ENCODE measurements at regions not wholly inside any gene's neighbourhood (a gene's known extent, or its start where the extent isn't known, plus 50 kb on each side); places are given as distances from the start of the nearest gene placed in this dataset.

- no peaks in the 10 kb centered on the region; the same call in 1 of the 2 replicates for H3K9me3 Mint-ChIP-seq
- no peak for DNase-seq
- H3K36me3 Mint-ChIP-seq (ENCODE audit: low read depth) = no peaks in the 10 kb centered on the region
- no peaks in the 10 kb centered on the region for H3K27me3 Mint-ChIP-seq (ENCODE audit: insufficient read depth)
- H3K4me1 Mint-ChIP-seq (ENCODE audit: low read depth) = peaks cover 5% of the 10 kb centered on the region; the same call in 1 of the 2 replicates
- no peak overlapping the region for H3K4me3 Mint-ChIP-seq
- H3K27ac Mint-ChIP-seq = no peak overlapping the region
- no peak for TF ChIP-seq CTCF (IDR thresholded peaks at IDR 0.05)
Observed at GRCh38 chr3:59245300-59245858, 195.6 kb upstream of the CFAP20DC start.

- Mint-ChIP-seq H3K9me3 (no peaks in the 10 kb centered on the region; the same call in 1 of the 2 replicates), H3K27ac (no peak overlapping the region), H3K27me3 (ENCODE audit: insufficient read depth) (no peaks in the 10 kb centered on the region), H3K4me3 (no peak overlapping the region), H3K36me3 (ENCODE audit: low read depth) (no peaks in the 10 kb centered on the region), H3K4me1 (ENCODE audit: low read depth) (peaks cover 5% of the 10 kb centered on the region; the same call in 1 of the 2 replicates)
- TF ChIP-seq CTCF (IDR thresholded peaks at IDR 0.05) = no peak
- DNase-seq = no peak
Observed at GRCh38 chr3:59244343-59244742, 194.5 kb upstream of the CFAP20DC start.

GRCh38 chr3:59243476-59243875 is 193.7 kb upstream of the CFAP20DC start:
- H3K27me3 Mint-ChIP-seq (ENCODE audit: insufficient read depth) = peaks cover 4% of the 10 kb centered on the region
- no peak for TF ChIP-seq CTCF (IDR thresholded peaks at IDR 0.05)
- no peaks in the 10 kb centered on the region for H3K36me3 Mint-ChIP-seq (ENCODE audit: low read depth)
- H3K4me3 Mint-ChIP-seq = no peak overlapping the region
- H3K4me1 Mint-ChIP-seq (ENCODE audit: low read depth) = peaks cover 5% of the 10 kb centered on the region; the same call in 1 of the 2 replicates
- DNase-seq = no peak
- H3K27ac Mint-ChIP-seq = no peak overlapping the region
- H3K9me3 Mint-ChIP-seq = no peaks in the 10 kb centered on the region

- peaks cover 5% of the 10 kb centered on the region; the same call in 1 of the 2 replicates for H3K9me3 Mint-ChIP-seq
- DNase-seq = no peak
- H3K27ac Mint-ChIP-seq = no peak overlapping the region
- TF ChIP-seq CTCF (IDR thresholded peaks at IDR 0.05) = no peak
- H3K36me3 Mint-ChIP-seq (ENCODE audit: low read depth) = no peaks in the 10 kb centered on the region
- peaks cover 6% of the 10 kb centered on the region; the same call in 1 of the 2 replicates for H3K4me1 Mint-ChIP-seq (ENCODE audit: low read depth)
- peaks cover 4% of the 10 kb centered on the region for H3K27me3 Mint-ChIP-seq (ENCODE audit: insufficient read depth)
- H3K4me3 Mint-ChIP-seq = no peak overlapping the region
Observed at GRCh38 chr3:59240666-59241255, 190.9 kb upstream of the CFAP20DC start.

- Mint-ChIP-seq H3K36me3 (ENCODE audit: low read depth) (no peaks in the 10 kb centered on the region), H3K27me3 (ENCODE audit: insufficient read depth) (peaks cover 4% of the 10 kb centered on the region), H3K4me1 (ENCODE audit: low read depth) (peaks cover 6% of the 10 kb centered on the region; the same call in 1 of the 2 replicates), H3K4me3 (no peak overlapping the region), H3K9me3 (peaks cover 5% of the 10 kb centered on the region; the same call in 1 of the 2 replicates), H3K27ac (no peak overlapping the region)
- DNase-seq = no peak
- no peak for TF ChIP-seq CTCF (IDR thresholded peaks at IDR 0.05)
Observed at GRCh38 chr3:59237121-59237520, 187.3 kb upstream of the CFAP20DC start.
